SK-N-SH (cell line): ENCODE measurements at regions not wholly inside any gene's neighbourhood (a gene's known extent, or its start where the extent isn't known, plus 50 kb on each side); places are given as distances from the start of the nearest gene placed in this dataset.

Experiments used
- CTCF ChIA-PET: fragments of 300-600, 350-600 bp; formaldehyde crosslinking; extraction: SDS; loops from one replicate; lab custom pipeline; 2021; lab: Yijun Ruan, JAX
- POLR2A ChIA-PET: fragments of 350-600 bp; sonication (Branson Sonifier 250); formaldehyde crosslinking; extraction: SDS; loops from one replicate; lab custom pipeline; 2020; ENCODE audit warnings: antibody characterized with exemption, inconsistent platforms; lab: Yijun Ruan, JAX
- DNase-seq: peaks from one replicate; pipeline ENCODE4 v3.0.0; 2012
- H2AFZ ChIP-seq: fragments of 200-600 bp; sonication (generic); 2 replicates; pipeline ENCODE4 v1.8.1; 2016; ENCODE audit warnings: antibody characterized with exemption, mild to moderate bottlenecking, low read depth
- H3F3A ChIP-seq: fragments of 200-600 bp; sonication (generic); replicated peaks from 2 replicates; pipeline ENCODE3; 2016; ENCODE audit warnings: antibody characterized with exemption, mild to moderate bottlenecking; ENCODE audit not compliant: insufficient read depth
- H3K27ac ChIP-seq, 2 experiments: fragments of 200-500 bp in 1 of 2; fragments of 200-600 bp in 1 of 2; sonication (Bioruptor generic) in 1 of 2; sonication (generic), shearing (Covaris generic) in 1 of 2; 2 replicates each; pipeline versions ENCODE4 v1.5.1 to v1.6.1; 2014 to 2016; ENCODE audit warnings: low read depth in 2 of 2, inconsistent platforms in 1 of 2, low read length in 1 of 2, mild to moderate bottlenecking in 1 of 2, mixed read lengths in 1 of 2
- H3K27me3 ChIP-seq: fragments of 200-600 bp; sonication (generic), shearing (Covaris generic); 2 replicates; pipeline ENCODE4 v1.6.1; 2016; ENCODE audit warnings: mixed run types; ENCODE audit not compliant: insufficient read depth
- H3K36me3 ChIP-seq, 2 experiments: fragments of 200-500 bp in 1 of 2; fragments of 200-600 bp in 1 of 2; sonication (Bioruptor generic) in 1 of 2; sonication (generic) in 1 of 2; replicated peaks in 1 of 2; 2 replicates each; pipeline versions ENCODE3 to v1.5.1; 2014 to 2016; ENCODE audit warnings: low read length in 1 of 2, mild to moderate bottlenecking in 1 of 2; ENCODE audit not compliant: insufficient read depth in 2 of 2, control insufficient read depth in 1 of 2
- H3K4me1 ChIP-seq, 2 experiments: fragments of 200-500 bp in 1 of 2; fragments of 200-600 bp in 1 of 2; sonication (Bioruptor generic) in 1 of 2; sonication (generic), shearing (Covaris generic) in 1 of 2; 2 replicates each; pipeline versions ENCODE4 v1.5.1 to v1.6.1; 2014 to 2016; ENCODE audit warnings: low read depth in 1 of 2, low read length in 1 of 2, mixed run types in 1 of 2; ENCODE audit not compliant: insufficient read depth in 2 of 2, control insufficient read depth in 1 of 2
- H3K4me2 ChIP-seq: fragments of 200-600 bp; sonication (generic), shearing (Covaris generic); 2 replicates; pipeline ENCODE4 v1.6.1; 2017; ENCODE audit warnings: mixed run types
- H3K4me3 ChIP-seq, 2 experiments: fragments of 200-500 bp in 1 of 2; fragments of 200-600 bp in 1 of 2; sonication (Bioruptor generic) in 1 of 2; sonication (generic), shearing (Covaris generic) in 1 of 2; 2 replicates each; pipeline versions ENCODE4 v1.5.1 to v1.8.1; 2014 to 2016; ENCODE audit warnings: low read depth in 2 of 2, inconsistent platforms in 1 of 2, low read length in 1 of 2, mild to moderate bottlenecking in 1 of 2, mixed read lengths in 1 of 2, moderate library complexity in 1 of 2
- H3K79me2 ChIP-seq: fragments of 200-600 bp; sonication (generic); 2 replicates; pipeline ENCODE4 v1.8.1; 2017; ENCODE audit warnings: mild to moderate bottlenecking; ENCODE audit not compliant: insufficient read depth
- H3K9ac ChIP-seq: fragments of 200-600 bp; sonication (generic); 2 replicates; pipeline ENCODE4 v1.6.1; 2017; ENCODE audit warnings: mixed run types
- H3K9me2 ChIP-seq: fragments of 200-600 bp; sonication (generic); 2 replicates; pipeline ENCODE4 v1.6.1; 2017; ENCODE audit warnings: mixed run types
- H3K9me3 ChIP-seq: fragments of 200-600 bp; sonication (generic); 2 replicates; pipeline ENCODE4 v1.6.1; 2017; ENCODE audit warnings: mixed run types, mild to moderate bottlenecking, moderate library complexity
- H4K20me1 ChIP-seq: fragments of 200-600 bp; sonication (generic); 2 replicates; pipeline ENCODE4 v1.6.1; 2017; ENCODE audit warnings: mild to moderate bottlenecking, mixed run types; ENCODE audit not compliant: insufficient read depth
- CHD2 ChIP-seq: fragments of 150-350 bp; IDR thresholded peaks from 2 replicates; pipeline ENCODE4 v1.6.1; 2018; ENCODE audit warnings: low read length; ENCODE audit not compliant: partially characterized antibody
- CTCF ChIP-seq: fragments of 200-600 bp; sonication (generic); IDR thresholded peaks from 2 replicates; pipeline ENCODE4 v1.6.1; 2017; ENCODE audit warnings: antibody characterized with exemption, mild to moderate bottlenecking, moderate library complexity
- EP300 ChIP-seq, 2 experiments: IDR thresholded peaks; 2 replicates each; pipeline versions ENCODE4 v1.4.0 to v1.6.1; 2012; ENCODE audit warnings: borderline replicate concordance in 1 of 2, low read depth in 1 of 2, low read length in 1 of 2
- EZH2phosphoT487 ChIP-seq: fragments of 200-600 bp; sonication (generic); IDR thresholded peaks from 2 replicates; pipeline ENCODE4 v1.6.1; 2017; ENCODE audit warnings: low read depth, mixed run types, mild to moderate bottlenecking, antibody characterized with exemption, moderate library complexity, borderline replicate concordance
- GABPA ChIP-seq: IDR thresholded peaks from 2 replicates; pipeline ENCODE4 v1.4.0; 2012; ENCODE audit warnings: low read depth, mild to moderate bottlenecking
- GATA2 ChIP-seq: sonication (generic); formaldehyde crosslinking; IDR thresholded peaks from 2 replicates; pipeline ENCODE4 v1.5.0; 2020; ENCODE audit warnings: mild to moderate bottlenecking, missing genetic modification reagents
- MAX ChIP-seq: IDR thresholded peaks from 2 replicates; pipeline ENCODE4 v1.4.0; 2012; ENCODE audit warnings: low read depth
- MEF2A ChIP-seq: IDR thresholded peaks from 2 replicates; pipeline ENCODE4 v1.4.0; 2012; ENCODE audit warnings: low read depth, borderline replicate concordance
- MXI1 ChIP-seq: IDR thresholded peaks from 2 replicates; pipeline ENCODE4 v1.6.1; 2012; ENCODE audit warnings: mild to moderate bottlenecking, low read depth, low read length, improper control_type of control experiment
- NFIC ChIP-seq: IDR thresholded peaks from 2 replicates; pipeline ENCODE4 v1.4.0; 2012; ENCODE audit warnings: borderline replicate concordance
- PBX3 ChIP-seq: IDR thresholded peaks from 2 replicates; pipeline ENCODE4; 2012
- POLR2AphosphoS5 ChIP-seq: IDR thresholded peaks from 2 replicates; pipeline ENCODE4 v1.6.1; 2012; ENCODE audit warnings: low read depth, low read length
- USF1 ChIP-seq: IDR thresholded peaks from 2 replicates; pipeline ENCODE4 v1.4.0; 2012; ENCODE audit warnings: low read depth, borderline replicate concordance
- USF2 ChIP-seq: fragments of 150-350 bp; IDR thresholded peaks from 2 replicates; pipeline ENCODE4 v1.6.1; 2017; ENCODE audit warnings: antibody characterized with exemption, low read length, low read depth, borderline replicate concordance
- YY1 ChIP-seq: IDR thresholded peaks from 2 replicates; pipeline ENCODE4 v1.4.0; 2012; ENCODE audit warnings: low read depth, mild to moderate bottlenecking
- WGBS: methylation state at CpG from one replicate; pipeline ENCODE4 v1.1.6; 2017; ENCODE audit warnings: low lambda C conversion rate; 5-methylcytosine and 5-hydroxymethylcytosine counted together

- H3K9me3 ChIP-seq = no peaks in the 10 kb centered on the region
- H3K4me1 ChIP-seq = no peaks in the 10 kb centered on the region
- no peak overlapping the region for H3K4me3 ChIP-seq
- H3K27me3 ChIP-seq = no peaks in the 10 kb centered on the region
- H2AFZ ChIP-seq = no peak overlapping the region
- no peak overlapping the region for H3K4me2 ChIP-seq
- no peak for DNase-seq
- POLR2A ChIA-PET = no interaction called here
- no peaks in the 10 kb centered on the region for H3K36me3 ChIP-seq
- H3K9me2 ChIP-seq = no peaks in the 10 kb centered on the region
- H4K20me1 ChIP-seq = no peaks in the 10 kb centered on the region
- TF ChIP-seq EZH2phosphoT487 = no peak
- no peak for TF ChIP-seq EP300 (IDR thresholded peaks at IDR 0.05; ENCODE audit: borderline replicate concordance in 1 of 2, low read depth in 1 of 2, low read length in 1 of 2)
- TF ChIP-seq GABPA = no peak
- TF ChIP-seq MXI1 = no peak
- TF ChIP-seq PBX3 = no peak
- TF ChIP-seq GATA2 (CRISPR knock-in tag) = no peak
- no peak for TF ChIP-seq MAX
- TF ChIP-seq NFIC = no peak
- no peak for TF ChIP-seq CTCF
- TF ChIP-seq USF1 = no peak
- TF ChIP-seq POLR2AphosphoS5 = no peak
- no peak for TF ChIP-seq MEF2A
- TF ChIP-seq CHD2 = no peak
- no peak for TF ChIP-seq YY1
- no peak for TF ChIP-seq USF2
- no peak overlapping the region for H3K9ac ChIP-seq
- CTCF ChIA-PET = no interaction called here
- H3K27ac ChIP-seq = no peak overlapping the region
- H3F3A ChIP-seq = no peaks in the 10 kb centered on the region
- 39% methylated on average over 2 of the region's 2 CpGs for WGBS
- H3K79me2 ChIP-seq = no peaks in the 10 kb centered on the region
Measured at GRCh38 chr3:20424086-20424485, 238.1 kb upstream of the SGO1 start.
